Globus pallidus (tissue), 1 donor: ENCODE measurements at regions not wholly inside any gene's neighbourhood (a gene's known extent, or its start where the extent isn't known, plus 50 kb on each side); places are given as distances from the start of the nearest gene placed in this dataset.
"Not testable (repeated sequence)": the region's sequence is repeated elsewhere in the genome, so short reads cannot be mapped to it uniquely, and the experiment has no call there.

Source experiments
- DNase-seq: peaks from one replicate; pipeline ENCODE4 v3.0.0-alpha.2; 2015; ENCODE audit warnings: low spot score

DNA sequence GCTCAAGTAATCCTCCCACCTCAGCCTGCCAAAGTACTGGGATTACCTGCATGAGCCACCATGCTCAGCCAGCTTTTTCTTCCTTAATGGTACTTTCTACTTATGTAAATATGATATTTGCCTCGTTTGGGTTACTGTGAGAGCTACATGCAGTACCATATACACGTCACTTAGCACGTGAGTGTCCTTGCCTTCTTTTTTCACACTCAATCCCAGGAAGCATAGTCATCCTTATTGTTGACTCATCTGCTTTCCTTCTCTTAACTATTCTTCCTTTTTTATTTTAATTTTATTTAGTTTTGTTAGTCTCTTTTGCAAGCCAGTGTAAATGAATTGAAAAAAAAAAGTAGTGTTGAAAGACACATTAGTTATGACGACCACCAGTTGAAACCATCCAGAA is 205.9 kb downstream of the HIPK3 start:
- no peak for DNase-seq

DNA sequence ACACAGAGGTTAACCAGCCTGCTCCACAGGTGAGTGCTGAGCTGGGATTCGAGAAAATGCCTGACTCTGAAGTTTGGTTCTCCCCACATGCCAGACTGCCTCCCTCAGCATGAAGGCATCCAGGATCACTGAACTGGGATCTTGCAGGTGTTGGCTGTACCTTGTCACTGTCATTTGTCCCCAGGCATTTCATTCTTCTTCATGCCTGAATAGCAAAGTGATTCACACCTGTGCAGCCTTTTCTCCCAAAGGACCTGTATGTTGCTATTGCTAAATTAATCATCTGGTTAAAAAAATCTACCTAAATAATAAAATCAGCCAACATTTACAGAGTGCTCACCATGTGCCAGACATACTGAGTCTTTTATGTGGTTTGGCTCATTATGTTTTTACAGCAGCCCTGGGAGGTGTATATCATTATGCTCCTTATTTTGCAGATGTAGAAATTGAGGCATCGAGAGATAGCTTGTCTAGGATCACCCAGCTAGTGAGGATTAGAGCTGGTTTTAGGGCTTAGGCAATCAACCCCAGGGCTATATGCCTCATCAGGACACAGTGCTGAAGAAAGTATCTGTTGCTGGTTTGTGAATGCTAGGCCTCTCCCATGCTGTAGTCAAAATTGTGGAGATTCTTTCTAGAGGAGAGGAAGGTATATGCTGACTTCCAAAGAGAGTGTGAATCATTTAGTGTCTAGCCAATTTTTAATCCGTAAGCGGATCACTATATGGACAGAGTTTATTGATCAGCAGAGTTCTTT is 204.4 kb downstream of the HIPK3 start:
- no peak for DNase-seq

DNA sequence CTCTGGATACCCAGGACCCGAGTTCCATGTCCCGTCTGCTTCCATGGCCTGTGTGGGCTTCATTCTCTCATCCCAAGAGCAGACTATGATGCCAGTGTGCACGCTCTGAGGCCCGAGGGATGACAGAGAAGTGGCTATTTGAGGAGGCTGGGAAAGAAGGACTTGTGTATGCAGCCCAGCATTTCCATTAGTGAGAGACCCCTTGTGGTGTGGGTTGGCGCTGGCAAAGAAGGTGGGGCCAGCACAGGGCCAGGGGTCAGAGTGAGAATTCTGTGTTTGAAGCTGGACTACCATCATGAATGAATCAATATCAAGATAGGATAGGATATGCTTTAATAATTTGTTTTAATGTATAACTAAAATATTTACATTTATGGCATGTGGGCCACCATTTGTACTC is 200.8 kb downstream of the HIPK3 start:
- DNase-seq, result no peak

DNA sequence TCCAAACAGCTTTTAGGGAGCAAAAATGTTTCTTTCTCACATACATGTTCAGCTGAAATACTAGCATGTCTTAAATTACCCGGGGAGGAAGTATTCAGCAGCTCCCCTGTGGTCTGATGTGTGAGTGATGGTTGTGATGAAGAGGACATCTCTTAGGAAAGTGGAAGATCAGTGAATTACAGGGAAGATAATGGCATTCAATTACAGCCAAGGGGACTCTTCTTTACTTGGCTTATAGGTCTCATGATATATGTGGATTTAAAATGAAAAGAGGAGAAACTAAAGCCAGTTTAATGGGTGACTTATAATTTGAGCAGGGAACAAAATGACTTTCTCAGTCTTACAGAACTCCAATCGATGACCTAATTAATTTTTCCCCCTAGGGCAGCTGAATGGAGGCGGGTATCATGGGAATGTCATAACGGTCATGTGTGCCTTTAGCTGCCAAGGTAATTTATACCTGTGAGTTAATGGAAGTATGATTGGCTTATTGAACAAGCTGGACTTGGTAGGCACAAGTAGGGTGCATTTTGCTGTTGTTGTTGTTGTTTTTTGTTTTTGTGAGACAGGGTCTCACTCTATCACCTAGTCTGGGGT is 198.8 kb downstream of the HIPK3 start:
- no peak for DNase-seq

DNA sequence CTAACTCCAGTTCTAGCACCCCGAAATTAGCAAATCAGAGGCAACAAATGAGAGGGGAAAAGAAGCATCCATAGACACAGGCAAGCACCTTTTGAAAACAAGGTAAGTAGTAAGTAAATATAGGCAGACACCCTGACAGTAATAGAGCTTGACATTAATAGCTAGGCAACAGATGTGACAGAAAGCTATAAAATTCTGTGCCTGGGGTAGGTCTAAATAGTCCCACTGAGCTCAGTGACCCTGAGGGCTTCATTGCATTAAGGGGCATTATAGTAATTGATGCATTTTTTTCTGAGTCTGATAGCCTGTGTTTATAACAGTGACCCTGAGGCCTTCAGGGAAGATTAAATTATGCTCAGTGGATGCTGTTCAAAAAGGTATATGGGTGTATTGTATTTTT is 197.1 kb downstream of the HIPK3 start:
- DNase-seq, result no peak

DNA sequence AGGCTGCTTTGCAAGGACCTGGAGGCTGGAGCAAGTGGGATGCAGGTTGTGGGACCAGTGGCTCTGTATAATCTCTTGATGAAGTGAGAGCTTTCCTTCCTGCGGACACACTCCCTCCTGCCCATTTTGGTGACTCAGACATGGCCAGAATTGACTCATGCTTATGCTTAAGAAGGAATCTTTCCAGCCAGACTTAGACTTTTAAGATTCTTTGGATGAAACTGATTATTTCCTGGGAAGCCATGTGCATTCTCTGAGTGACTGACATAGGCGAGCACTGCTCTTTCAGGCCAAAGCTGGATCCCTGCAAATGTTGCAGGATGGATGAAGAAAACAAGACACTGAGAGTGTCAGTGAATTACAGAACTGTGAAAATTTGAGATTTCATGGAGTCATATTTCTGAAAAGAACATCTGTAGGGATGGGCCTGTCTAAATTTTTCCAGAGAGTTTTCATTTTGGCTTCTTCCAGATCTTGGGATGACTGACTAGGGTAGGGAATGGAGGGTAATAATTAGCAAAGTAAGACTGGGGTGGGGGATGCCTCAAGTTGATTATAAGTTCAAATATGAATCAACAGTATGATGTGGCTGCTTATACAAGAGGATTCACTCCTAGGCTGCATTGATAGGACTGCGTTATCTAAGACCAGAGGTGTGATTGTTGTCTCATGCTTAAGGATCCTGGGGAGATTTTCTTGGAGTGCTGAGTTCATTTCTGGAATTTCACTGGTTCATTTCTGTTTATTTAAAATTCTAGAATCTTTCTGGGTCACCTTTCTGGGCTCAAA is 195.8 kb downstream of the HIPK3 start:
- DNase-seq, result no peak

DNA sequence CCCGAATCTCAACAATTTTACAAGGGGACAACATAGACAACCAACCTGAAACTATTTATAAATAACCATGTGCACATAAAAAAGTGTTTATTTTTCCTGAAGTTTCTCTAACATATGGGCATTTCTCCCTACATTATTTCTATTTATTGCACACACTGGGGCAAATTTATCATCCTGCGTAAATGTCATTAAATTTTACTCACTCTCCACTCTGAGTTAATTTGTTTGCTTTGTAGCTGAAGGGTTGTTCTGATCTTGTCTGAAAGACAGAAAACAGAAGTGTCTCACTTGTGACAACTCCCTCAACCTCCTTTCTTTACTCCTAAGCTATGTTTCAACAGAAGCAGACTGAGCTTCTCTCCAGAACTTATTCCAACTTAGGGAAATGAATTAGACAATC is 194.2 kb downstream of the HIPK3 start:
- no peak for DNase-seq

DNA sequence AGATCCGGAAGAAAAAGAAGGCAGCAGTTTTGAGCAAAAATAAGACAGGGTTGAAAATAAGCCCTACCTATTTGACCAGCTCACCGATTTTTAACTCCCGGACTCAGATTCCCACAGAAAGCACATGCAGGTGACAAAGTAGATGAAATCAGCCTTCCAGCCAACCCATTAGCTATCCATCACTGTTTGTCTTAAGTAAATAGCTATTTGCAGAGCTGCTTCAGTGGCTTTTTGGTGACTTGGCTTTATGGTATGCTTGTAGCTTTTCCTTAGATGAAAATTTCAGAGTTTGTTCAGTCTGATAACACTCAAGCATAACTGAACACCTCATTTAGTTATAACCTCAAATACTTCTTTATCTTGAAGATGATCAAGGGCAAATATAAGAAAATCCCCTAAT is 192.6 kb downstream of the HIPK3 start:
- DNase-seq, result no peak

DNA sequence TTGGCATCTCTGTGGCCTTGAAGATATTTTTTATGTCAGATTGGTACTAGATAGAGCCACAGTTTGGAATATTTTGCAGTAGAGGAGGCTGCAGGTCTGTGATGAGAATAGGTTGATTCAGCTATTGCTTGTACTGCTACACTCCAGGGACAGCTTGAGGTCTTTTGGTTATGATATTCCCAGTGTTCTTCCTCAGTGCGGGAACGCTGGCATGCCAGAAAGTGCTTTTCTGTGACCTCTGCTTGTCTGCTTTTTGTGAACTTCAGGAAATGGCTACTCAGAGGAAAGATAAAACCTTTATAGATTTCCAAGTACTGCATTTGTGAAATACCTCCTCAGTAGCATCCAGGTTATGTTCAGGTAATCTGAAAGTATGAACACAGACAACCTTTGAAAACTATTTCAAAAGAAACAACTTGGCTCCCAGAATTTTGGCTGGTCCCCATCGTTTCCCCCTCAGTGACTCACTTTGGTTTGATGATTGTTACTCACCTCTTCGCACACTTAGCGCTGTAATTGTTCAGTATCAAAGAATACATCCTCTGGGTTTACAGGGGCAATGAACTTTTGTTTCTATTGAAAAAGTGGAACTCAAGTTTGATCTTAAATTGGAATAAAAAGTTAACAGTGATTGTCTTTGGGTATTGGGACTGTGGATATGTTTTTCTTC is 191.4 kb downstream of the HIPK3 start:
- DNase-seq, result no peak

DNA sequence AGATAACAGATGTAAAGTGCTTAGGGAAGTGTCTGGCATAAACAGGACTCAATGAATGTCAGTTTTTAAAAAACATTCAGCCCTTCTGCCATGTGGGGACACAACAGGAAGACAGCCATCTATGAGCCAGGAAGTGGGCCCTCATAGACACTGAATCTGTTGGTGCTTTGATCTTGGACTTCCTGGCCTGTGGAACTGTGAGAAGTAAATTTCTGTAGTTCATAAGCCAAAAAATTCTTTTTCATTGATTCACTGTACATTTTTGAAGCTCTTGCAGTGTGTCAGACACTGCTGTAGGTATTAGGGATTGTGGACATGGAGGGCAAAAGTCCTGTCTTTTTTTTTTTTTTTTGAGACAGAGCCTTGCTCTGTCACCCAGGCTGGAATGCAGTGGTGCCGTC is 188.6 kb downstream of the HIPK3 start:
- no peak for DNase-seq

DNA sequence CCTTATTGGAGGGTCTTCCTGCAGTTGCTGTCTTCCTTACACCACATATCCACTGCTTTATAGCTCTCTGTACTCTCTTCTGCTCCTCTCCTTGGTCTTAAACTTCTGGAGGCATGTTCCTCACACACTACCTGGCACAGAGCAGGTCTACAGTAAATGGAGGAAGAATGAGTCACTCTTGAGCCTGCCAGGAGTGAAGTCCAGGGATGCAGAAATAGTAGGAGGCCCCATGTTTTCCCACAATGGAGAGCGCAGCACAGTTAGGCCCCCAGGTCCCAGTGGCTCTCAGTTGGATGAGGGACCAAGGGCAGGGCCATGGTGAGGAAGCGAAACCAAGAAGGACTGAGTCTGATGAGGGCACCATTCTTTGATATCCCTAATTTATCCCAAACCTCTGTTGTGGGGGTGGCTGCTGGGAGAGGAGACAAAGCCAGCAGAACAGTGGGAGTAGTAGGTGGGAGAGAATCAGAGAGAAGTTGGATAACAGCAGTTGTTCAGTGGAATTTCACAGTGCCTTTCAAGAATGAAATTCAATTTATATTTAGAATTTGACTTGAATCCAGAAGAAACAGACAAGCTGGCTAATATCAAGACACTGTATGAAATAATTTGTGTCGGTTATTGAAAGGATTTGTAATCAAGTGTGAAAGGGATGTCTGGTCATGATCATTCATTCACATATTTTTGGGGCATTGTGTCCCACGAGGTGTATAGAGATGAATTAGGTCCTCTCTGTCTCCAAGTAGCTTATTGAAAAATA is 187.8 kb downstream of the HIPK3 start:
- DNase-seq, result no peak

DNA sequence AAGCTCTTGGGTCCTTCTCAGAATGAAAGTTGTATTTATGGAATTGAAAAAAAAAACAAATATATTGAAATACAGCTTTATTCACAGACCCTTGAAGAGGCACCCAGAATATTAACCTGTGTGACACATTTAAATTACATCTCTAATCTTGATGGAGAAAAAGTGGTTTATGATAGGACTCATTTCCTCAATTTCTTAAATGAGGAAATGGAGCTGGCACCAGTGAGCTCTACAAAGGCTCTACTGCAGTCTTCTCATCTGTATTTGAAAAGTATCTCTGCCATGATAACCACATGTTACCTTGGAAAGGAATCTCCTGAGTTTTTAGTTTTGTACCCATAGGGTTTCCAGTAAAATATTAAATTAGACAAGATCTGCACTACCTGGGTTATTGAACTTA is 186.5 kb downstream of the HIPK3 start:
- no peak for DNase-seq

DNA sequence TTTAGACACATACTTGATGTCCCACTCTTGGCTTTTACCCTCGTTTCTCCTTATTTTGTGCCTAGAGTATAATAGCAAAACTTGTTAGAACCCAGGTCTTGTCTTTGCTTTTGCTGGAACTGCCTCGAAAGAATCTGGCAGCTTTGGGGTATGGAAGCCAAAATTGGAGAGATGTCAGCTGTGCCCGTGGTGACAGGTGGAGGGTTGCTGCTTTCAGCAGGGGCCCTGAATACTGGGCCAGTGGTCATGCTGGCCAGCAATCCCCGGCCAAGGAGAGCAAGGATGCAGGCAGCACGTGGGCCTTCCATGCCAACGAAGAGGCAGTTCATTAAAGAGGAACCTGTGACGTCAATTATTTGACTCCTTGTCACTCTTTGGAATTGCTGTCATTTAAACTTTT is 181.1 kb downstream of the HIPK3 start:
- DNase-seq, result peak; percentile 3

DNA sequence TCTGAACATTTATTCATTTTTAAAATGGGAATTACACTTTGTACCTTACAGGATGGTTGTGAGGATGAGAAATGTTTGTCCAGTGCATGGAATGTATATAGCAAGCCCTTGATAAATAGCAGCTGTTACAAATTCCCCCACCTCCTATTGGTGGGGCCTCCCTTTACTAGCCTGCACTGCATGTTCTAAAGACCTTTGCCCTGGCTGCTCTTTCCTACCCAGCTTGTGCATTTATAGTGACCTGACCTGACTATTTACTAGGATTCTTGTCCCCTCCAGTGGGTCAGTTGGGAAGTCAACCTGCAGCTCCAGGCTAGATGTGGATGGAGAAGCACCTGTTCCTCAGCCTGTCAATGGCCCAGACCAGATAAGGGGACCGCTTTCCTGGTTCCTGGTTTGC is 180.3 kb downstream of the HIPK3 start:
- DNase-seq, result no peak

DNA sequence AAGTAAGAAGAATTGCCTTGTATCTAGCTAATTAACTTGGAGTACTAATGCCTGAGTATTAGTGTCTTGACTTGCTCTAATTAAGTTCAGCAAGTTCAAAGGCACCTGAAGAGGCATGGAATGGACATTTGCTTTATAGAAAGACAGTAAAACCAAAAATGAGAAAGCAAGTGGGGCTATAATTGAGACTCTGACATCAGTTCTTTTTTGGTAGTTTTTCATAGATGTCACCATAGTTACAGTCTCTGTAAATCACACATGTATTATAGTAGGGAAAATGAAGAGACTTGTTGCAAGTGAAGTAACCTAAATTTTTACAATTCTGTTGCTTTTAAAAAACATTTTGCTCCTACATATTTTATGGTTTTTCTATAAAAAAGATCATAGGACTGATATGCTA is 178.0 kb downstream of the HIPK3 start:
- DNase-seq, result no peak

DNA sequence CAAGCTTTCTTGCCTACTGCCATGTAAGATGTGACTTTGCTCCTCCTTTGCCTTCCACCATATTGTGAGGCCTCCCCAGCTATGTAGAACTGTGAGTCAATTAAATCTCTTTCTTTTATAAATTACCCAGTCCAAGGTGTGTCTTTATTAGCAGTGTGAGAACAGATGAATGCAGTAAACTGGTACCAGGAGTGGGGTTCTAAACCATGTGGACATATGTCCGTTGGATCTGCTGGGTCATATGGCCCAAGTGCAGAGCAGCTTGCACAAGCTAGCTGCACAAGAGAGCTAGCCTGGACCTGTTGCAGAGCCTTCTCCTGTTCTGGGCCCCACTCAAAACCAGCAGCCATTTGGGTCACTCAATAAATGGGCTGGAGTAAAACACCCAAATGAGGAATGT is 177.1 kb downstream of the HIPK3 start:
- DNase-seq, result no peak

DNA sequence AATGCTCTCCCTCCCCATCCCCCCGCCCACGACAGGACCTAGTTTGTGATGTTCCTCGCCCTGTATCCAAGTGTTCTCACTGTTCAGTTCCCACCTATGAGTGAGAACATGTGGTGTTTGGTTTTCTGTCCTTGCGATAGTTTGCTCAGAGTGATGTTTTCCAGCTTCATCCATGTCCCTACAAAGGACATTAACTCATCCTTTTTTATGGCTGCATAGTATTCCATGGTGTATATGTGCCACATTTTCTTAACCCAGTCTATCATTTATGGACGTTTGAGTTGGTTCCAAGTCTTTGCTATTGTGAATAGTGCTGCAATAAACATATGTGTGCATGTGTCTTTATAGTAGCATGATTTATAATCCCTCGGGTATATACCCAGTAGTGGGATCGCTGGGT is 171.3 kb downstream of the HIPK3 start:
- not testable (repeated sequence) for DNase-seq

DNA sequence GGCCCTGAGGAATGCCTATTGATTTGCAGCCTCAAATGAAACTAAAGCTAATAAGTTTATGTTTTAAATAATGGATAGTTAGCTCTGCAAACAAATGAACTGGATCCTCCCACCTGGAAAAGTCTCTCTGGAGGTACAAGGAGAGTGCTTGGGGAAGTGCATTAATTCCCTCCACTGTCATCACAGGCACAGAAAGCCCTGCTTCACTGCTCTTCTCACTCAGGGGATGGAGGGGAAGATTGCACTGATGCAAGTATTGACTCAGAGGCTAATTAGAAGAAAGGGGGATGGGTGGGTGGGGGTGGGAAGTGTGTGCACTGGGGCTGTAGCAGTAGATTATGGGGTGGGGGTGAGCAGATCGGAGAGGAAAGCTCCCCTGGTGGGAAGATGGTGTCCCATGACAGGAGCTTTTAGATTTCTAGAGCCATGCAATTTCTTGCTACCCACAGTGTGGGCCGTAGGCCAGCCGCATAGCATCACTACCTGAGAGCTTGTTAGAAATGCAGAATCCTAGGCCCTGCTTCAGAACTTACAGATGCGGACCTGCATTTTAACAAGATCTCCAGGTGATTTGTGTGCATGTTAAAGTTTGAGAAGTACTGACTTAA is 163.9 kb downstream of the HIPK3 start:
- no peak for DNase-seq

DNA sequence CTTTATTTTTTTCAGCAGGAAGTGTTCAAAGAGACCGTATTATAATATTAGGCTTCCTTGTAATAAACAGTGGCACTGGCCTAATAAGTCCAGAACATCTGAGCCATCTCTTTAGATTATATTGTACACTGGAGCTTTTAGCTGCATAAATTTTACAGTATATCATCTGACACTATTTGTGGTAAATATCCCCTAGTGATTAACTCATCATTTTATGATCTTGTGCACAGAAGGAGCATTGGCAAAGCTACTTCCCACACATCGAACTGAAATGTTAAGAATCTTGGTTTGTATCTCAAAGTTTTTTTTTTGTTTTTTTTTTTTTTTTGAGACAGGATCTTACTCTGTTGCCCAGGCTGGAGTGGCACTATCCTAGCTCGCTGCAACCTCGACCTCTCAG is 162.7 kb downstream of the HIPK3 start:
- DNase-seq, result no peak

DNA sequence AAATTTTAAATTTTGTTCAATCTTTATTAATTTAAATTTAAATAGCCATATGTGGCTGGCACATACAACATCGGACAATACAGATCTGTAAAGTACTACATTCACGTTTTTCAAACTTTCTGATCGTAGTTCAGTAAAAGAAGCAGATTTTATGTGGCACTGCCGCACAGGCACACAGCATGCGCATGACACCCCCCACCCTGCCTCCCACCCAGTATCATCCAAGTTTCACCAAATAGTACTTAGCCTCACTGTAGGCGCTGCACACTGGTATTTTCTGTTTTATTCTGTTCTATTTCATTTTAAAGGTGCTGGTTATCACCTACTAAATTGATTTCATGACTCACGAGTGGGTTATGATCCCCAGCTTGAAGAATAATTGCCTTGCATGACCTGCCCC is 159.9 kb downstream of the HIPK3 start:
- no peak for DNase-seq

DNA sequence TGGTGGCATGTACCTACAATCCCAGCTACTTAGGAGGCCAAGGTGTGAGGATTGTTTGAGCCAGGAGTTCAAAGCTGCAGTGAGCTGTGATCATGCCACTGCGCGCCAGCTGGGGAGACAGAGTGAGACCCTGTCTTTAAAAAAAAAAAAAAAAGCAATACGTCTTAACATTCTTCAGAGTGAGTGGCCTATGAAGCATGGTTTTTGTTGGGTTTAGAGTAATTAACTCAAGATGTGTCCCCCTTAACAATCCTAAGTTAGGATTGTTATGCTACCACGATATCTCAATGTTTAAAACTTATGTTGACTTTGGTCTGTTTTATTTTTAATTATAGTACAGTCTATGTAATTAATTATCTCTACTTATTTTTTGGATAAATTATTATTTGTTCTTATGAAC is 156.1 kb downstream of the HIPK3 start:
- no peak for DNase-seq

DNA sequence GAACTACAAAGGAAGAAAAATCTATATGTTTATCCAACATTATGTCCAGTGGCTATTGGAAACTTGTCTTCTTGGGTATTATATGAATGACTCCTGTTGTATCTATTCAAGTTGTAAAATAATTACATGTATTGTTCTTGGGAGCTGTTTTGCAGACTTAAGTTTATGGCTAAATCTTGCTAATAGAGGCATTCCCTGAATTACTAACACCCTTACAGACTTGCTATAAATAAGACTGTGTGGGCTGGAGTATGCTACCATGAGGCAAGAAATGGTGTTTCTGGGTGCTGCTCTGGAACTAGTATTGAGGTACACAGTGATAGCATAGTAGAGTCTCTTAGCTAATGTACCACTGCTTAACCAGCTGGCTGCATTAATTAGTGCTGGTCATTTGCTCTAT is 155.1 kb downstream of the HIPK3 start:
- DNase-seq, result no peak
